T-helper 17 cell (primary cell): ENCODE measurements at regions not wholly inside any gene's neighbourhood (a gene's known extent, or its start where the extent isn't known, plus 50 kb on each side); places are given as distances from the start of the nearest gene placed in this dataset.

ENCODE experiments used
- ATAC-seq: fragments of 150-1000 bp; cut with Tn5 transposase; 2 replicates; pipeline ENCODE4 v1.10.0; 2021; ENCODE audit warnings: mild to moderate bottlenecking, moderate library complexity
- DNase-seq, 3 donors: peaks; one replicate each; pipeline versions ENCODE4 v3.0.0 to v3.0.0-alpha.2; 2020 to 2021
- H3K9me3 ChIP-seq: one replicate; pipeline ENCODE4 v1.7.0; 2013; ENCODE audit warnings: low read length, mild to moderate bottlenecking; ENCODE audit not compliant: control insufficient read depth, poor library complexity, severe bottlenecking
- H3K27ac Mint-ChIP-seq: one replicate; pipeline ENCODE4 v1.8.0; 2022; ENCODE audit warnings: mild to moderate bottlenecking, moderate library complexity, mixed read lengths
- H3K27me3 Mint-ChIP-seq: one replicate; pipeline ENCODE4 v1.8.0; 2022; ENCODE audit warnings: mixed read lengths
- H3K36me3 Mint-ChIP-seq: one replicate; pipeline ENCODE4 v1.8.0; 2022; ENCODE audit warnings: low read depth, mixed read lengths
- H3K4me1 Mint-ChIP-seq: one replicate; pipeline ENCODE4 v1.8.0; 2022; ENCODE audit warnings: mild to moderate bottlenecking, mixed read lengths
- H3K4me3 Mint-ChIP-seq: one replicate; pipeline ENCODE4 v1.8.0; 2022; ENCODE audit warnings: mild to moderate bottlenecking, moderate library complexity, mixed read lengths

- Mint-ChIP-seq H3K4me1 (no peaks in the 10 kb centered on the region), H3K4me3 (no peak overlapping the region), H3K36me3 (no peaks in the 10 kb centered on the region), H3K27ac (no peak overlapping the region), H3K27me3 (no peaks in the 10 kb centered on the region)
- ATAC-seq (no peak), DNase-seq (no peak)
- no peaks in the 10 kb centered on the region for H3K9me3 ChIP-seq
These were observed 634.8 kb downstream of the IRX1 start for GRCh38 chr5:4230471-4230785.

- ATAC-seq (no peak), DNase-seq (no peak)
- Mint-ChIP-seq H3K36me3 (no peaks in the 10 kb centered on the region), H3K27ac (no peak overlapping the region), H3K4me1 (no peaks in the 10 kb centered on the region), H3K4me3 (no peak overlapping the region), H3K27me3 (no peaks in the 10 kb centered on the region)
- H3K9me3 ChIP-seq = no peaks in the 10 kb centered on the region
These were observed 635.4 kb downstream of the IRX1 start for GRCh38 chr5:4230786-4231641.

- DNase-seq = no peak
- Mint-ChIP-seq H3K27ac (no peak overlapping the region), H3K4me1 (no peaks in the 10 kb centered on the region), H3K36me3 (no peaks in the 10 kb centered on the region), H3K27me3 (no peaks in the 10 kb centered on the region), H3K4me3 (no peak overlapping the region)
- ATAC-seq = no peak
- no peaks in the 10 kb centered on the region for H3K9me3 ChIP-seq
These were observed 636.5 kb downstream of the IRX1 start for GRCh38 chr5:4232084-4232483.

GRCh38 chr5:4233671-4234070, 638.0 kb downstream of the IRX1 start:
- Mint-ChIP-seq H3K27ac (no peak overlapping the region), H3K4me1 (no peaks in the 10 kb centered on the region), H3K27me3 (no peaks in the 10 kb centered on the region), H3K4me3 (no peak overlapping the region), H3K36me3 (no peaks in the 10 kb centered on the region)
- no peaks in the 10 kb centered on the region for H3K9me3 ChIP-seq
- ATAC-seq = no peak
- DNase-seq = no peak

GRCh38 chr5:4243479-4244264, 648.0 kb downstream of the IRX1 start:
- Mint-ChIP-seq H3K27me3 (no peaks in the 10 kb centered on the region), H3K27ac (no peak overlapping the region), H3K4me1 (no peaks in the 10 kb centered on the region), H3K4me3 (no peak overlapping the region), H3K36me3 (no peaks in the 10 kb centered on the region)
- DNase-seq (no peak), ATAC-seq (no peak)
- no peaks in the 10 kb centered on the region for H3K9me3 ChIP-seq

GRCh38 chr5:4244306-4244705, 648.7 kb downstream of the IRX1 start:
- no peak overlapping the region for H3K27ac Mint-ChIP-seq

GRCh38 chr5:4245076-4245475, 649.4 kb downstream of the IRX1 start:
- H3K36me3 Mint-ChIP-seq = no peaks in the 10 kb centered on the region
- DNase-seq (no peak), ATAC-seq (no peak)
- no peak overlapping the region for H3K27ac Mint-ChIP-seq
- no peaks in the 10 kb centered on the region for H3K4me1 Mint-ChIP-seq
- no peaks in the 10 kb centered on the region for H3K27me3 Mint-ChIP-seq
- H3K4me3 Mint-ChIP-seq = no peak overlapping the region
- no peaks in the 10 kb centered on the region for H3K9me3 ChIP-seq

More at GRCh38 chr5:4244306-4244705, 648.7 kb downstream of the IRX1 start:
- H3K9me3 ChIP-seq = no peaks in the 10 kb centered on the region
- DNase-seq (no peak), ATAC-seq (no peak)
- H3K27me3 Mint-ChIP-seq = no peaks in the 10 kb centered on the region
- H3K4me3 Mint-ChIP-seq = no peak overlapping the region
- no peaks in the 10 kb centered on the region for H3K4me1 Mint-ChIP-seq
- no peaks in the 10 kb centered on the region for H3K36me3 Mint-ChIP-seq

- DNase-seq (no peak), ATAC-seq (no peak)
- Mint-ChIP-seq H3K27me3 (no peaks in the 10 kb centered on the region), H3K4me1 (no peaks in the 10 kb centered on the region), H3K27ac (no peak overlapping the region), H3K4me3 (no peak overlapping the region), H3K36me3 (no peaks in the 10 kb centered on the region)
- H3K9me3 ChIP-seq = no peaks in the 10 kb centered on the region
These were observed 649.9 kb downstream of the IRX1 start for GRCh38 chr5:4245511-4245910.

GRCh38 chr5:4246447-4246846, 650.8 kb downstream of the IRX1 start:
- Mint-ChIP-seq H3K27ac (no peak overlapping the region), H3K36me3 (no peaks in the 10 kb centered on the region)
- DNase-seq = no peak

GRCh38 chr5:4250254-4250653, 654.6 kb downstream of the IRX1 start:
- Mint-ChIP-seq H3K27ac (no peak overlapping the region), H3K4me1 (no peaks in the 10 kb centered on the region), H3K36me3 (no peaks in the 10 kb centered on the region), H3K27me3 (no peaks in the 10 kb centered on the region), H3K4me3 (no peak overlapping the region)
- ATAC-seq (no peak), DNase-seq (no peak)
- peaks cover 2% of the 10 kb centered on the region for H3K9me3 ChIP-seq

More at GRCh38 chr5:4246447-4246846, 650.8 kb downstream of the IRX1 start:
- no peaks in the 10 kb centered on the region for H3K4me1 Mint-ChIP-seq
- H3K4me3 Mint-ChIP-seq = no peak overlapping the region
- H3K9me3 ChIP-seq = no peaks in the 10 kb centered on the region
- H3K27me3 Mint-ChIP-seq = no peaks in the 10 kb centered on the region
- ATAC-seq = no peak

- no peak for DNase-seq
- no peak for ATAC-seq
- Mint-ChIP-seq H3K4me1 (no peaks in the 10 kb centered on the region), H3K27ac (no peak overlapping the region), H3K27me3 (no peaks in the 10 kb centered on the region), H3K4me3 (no peak overlapping the region), H3K36me3 (no peaks in the 10 kb centered on the region)
- peaks cover 2% of the 10 kb centered on the region for H3K9me3 ChIP-seq
These were observed 656.8 kb downstream of the IRX1 start for GRCh38 chr5:4252385-4252784.

- ATAC-seq (no peak), DNase-seq (no peak)
- H3K27ac Mint-ChIP-seq = no peak overlapping the region
- no peak overlapping the region for H3K4me3 Mint-ChIP-seq
- H3K27me3 Mint-ChIP-seq = no peaks in the 10 kb centered on the region
- peaks cover 2% of the 10 kb centered on the region for H3K9me3 ChIP-seq
- no peaks in the 10 kb centered on the region for H3K36me3 Mint-ChIP-seq
- no peaks in the 10 kb centered on the region for H3K4me1 Mint-ChIP-seq
These were observed 659.1 kb downstream of the IRX1 start for GRCh38 chr5:4254736-4255135.

- no peaks in the 10 kb centered on the region for H3K27me3 Mint-ChIP-seq
- no peak for ATAC-seq
- H3K27ac Mint-ChIP-seq = no peak overlapping the region
- DNase-seq = no peak
- H3K4me1 Mint-ChIP-seq = no peaks in the 10 kb centered on the region
- H3K9me3 ChIP-seq = peaks cover 2% of the 10 kb centered on the region
- H3K36me3 Mint-ChIP-seq = no peaks in the 10 kb centered on the region
- no peak overlapping the region for H3K4me3 Mint-ChIP-seq
These were observed 659.8 kb downstream of the IRX1 start for GRCh38 chr5:4255441-4255840.

- Mint-ChIP-seq H3K36me3 (no peaks in the 10 kb centered on the region), H3K27ac (no peak overlapping the region), H3K27me3 (no peaks in the 10 kb centered on the region), H3K4me1 (no peaks in the 10 kb centered on the region), H3K4me3 (no peak overlapping the region)
- ATAC-seq (no peak), DNase-seq (no peak)
- peaks cover 2% of the 10 kb centered on the region for H3K9me3 ChIP-seq
These were observed 662.5 kb downstream of the IRX1 start for GRCh38 chr5:4258170-4258569.
